Jurkat, Clone E6-1 (cell line): ENCODE measurements at regions not wholly inside any gene's neighbourhood (a gene's known extent, or its start where the extent isn't known, plus 50 kb on each side); places are given as distances from the start of the nearest gene placed in this dataset.

ENCODE experiments used
- DNase-seq: peaks from one replicate; pipeline ENCODE4 v3.0.0-alpha.2; 2011; ENCODE audit warnings: low read depth, low spot score
- H3K4me3 ChIP-seq: 2 replicates; pipeline ENCODE4 v1.5.1; 2011; ENCODE audit warnings: mild to moderate bottlenecking, low read length, control low read depth, moderate library complexity

- peak; percentile 22 for DNase-seq
- H3K4me3 ChIP-seq, result peak overlapping the region; percentile 51
Measured at GRCh38 chrX:40152173-40152711, 54.5 kb upstream of the BCOR start.

- no peak for DNase-seq
Measured at GRCh38 chrX:40151211-40152172, 53.7 kb upstream of the BCOR start.

GRCh38 chrX:40150503-40150902, 52.7 kb upstream of the BCOR start:
- DNase-seq, result peak; percentile 74
- H3K4me3 ChIP-seq, result peak overlapping the region; percentile 18; the same call in 1 of the 2 replicates

More at GRCh38 chrX:40151211-40152172, 53.7 kb upstream of the BCOR start:
- H3K4me3 ChIP-seq, result no peak overlapping the region

- no peak overlapping the region for H3K4me3 ChIP-seq
- no peak for DNase-seq
Measured at GRCh38 chrX:40149286-40150175, 51.8 kb upstream of the BCOR start.

GRCh38 chrX:40148385-40149285, 50.9 kb upstream of the BCOR start:
- no peak overlapping the region for H3K4me3 ChIP-seq
- no peak for DNase-seq

- no peak for DNase-seq
- H3K4me3 ChIP-seq, result no peak overlapping the region
Measured at GRCh38 chrX:40147971-40148370, 50.2 kb upstream of the BCOR start.
